Gastrocnemius medialis (tissue), 4 donors: ENCODE measurements at regions not wholly inside any gene's neighbourhood (a gene's known extent, or its start where the extent isn't known, plus 50 kb on each side); places are given as distances from the start of the nearest gene placed in this dataset.

Experiments
- POLR2A ChIP-seq, 2 donors: fragments of 450-650 bp; IDR thresholded peaks; one replicate each; pipeline ENCODE4 v1.6.1; 2017; ENCODE audit warnings: antibody characterized with exemption in 2 of 2, mild to moderate bottlenecking in 2 of 2, moderate library complexity in 2 of 2
- TF ChIP-seq, protein P1 (sequence below), 5 experiments: fragments of 450-650 bp in 3 of 5; fragments of 200-600 bp in 2 of 5; sonication (generic) in 2 of 5; IDR thresholded peaks in 4 of 5; conservative IDR thresholded peaks in 1 of 5; 1 replicate in 4 of 5; 2 replicates in 1 of 5; pipeline ENCODE4 v1.5.1; 2016 to 2019; ENCODE audit warnings: antibody characterized with exemption in 5 of 5, mild to moderate bottlenecking in 3 of 5, moderate library complexity in 3 of 5

DNA sequence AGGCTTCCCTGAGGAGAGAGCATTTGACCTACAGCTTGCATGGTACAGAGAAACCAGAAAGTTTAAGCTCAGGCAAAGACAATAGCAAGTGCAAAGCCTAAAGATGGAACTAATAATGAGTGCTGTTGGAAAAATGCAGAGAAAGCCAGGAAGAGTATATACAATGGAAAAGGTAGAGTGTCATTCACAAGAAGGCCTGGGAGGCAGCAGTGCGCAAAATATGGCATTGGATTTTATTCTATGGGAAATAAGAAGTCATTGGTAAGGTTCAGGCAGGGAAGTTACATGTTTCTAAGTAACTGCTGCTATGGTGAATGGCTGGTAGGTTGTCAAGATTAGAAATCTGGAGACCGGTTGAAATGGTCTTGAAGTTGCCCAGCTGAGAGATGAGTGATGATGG lies 2167.3 kb upstream of the CELF4 start:
- TF ChIP-seq, protein P1, sequence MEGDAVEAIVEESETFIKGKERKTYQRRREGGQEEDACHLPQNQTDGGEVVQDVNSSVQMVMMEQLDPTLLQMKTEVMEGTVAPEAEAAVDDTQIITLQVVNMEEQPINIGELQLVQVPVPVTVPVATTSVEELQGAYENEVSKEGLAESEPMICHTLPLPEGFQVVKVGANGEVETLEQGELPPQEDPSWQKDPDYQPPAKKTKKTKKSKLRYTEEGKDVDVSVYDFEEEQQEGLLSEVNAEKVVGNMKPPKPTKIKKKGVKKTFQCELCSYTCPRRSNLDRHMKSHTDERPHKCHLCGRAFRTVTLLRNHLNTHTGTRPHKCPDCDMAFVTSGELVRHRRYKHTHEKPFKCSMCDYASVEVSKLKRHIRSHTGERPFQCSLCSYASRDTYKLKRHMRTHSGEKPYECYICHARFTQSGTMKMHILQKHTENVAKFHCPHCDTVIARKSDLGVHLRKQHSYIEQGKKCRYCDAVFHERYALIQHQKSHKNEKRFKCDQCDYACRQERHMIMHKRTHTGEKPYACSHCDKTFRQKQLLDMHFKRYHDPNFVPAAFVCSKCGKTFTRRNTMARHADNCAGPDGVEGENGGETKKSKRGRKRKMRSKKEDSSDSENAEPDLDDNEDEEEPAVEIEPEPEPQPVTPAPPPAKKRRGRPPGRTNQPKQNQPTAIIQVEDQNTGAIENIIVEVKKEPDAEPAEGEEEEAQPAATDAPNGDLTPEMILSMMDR (IDR thresholded peaks at IDR 0.05 in 4 of 5, conservative IDR thresholded peaks at IDR 0.05 in 1 of 5) = no peak
- no peak for TF ChIP-seq POLR2A (IDR thresholded peaks at IDR 0.05)
